ENCODE measurements at regions not wholly inside any gene's neighbourhood (a gene's known extent, or its start where the extent isn't known, plus 50 kb on each side); places are given as distances from the start of the nearest gene placed in this dataset.

- Mint-ChIP-seq H3K27me3 (ENCODE audit: low read depth) (peaks cover 92% of the 10 kb centered on the region), H3K4me1 (peaks cover 19% of the 10 kb centered on the region), H3K27ac (ENCODE audit: unreplicated experiment) (no peak overlapping the region), H3K4me3 (peak overlapping the region; percentile 86), H3K9me3 (no peaks in the 10 kb centered on the region), H3K36me3 (ENCODE audit: low read depth) (no peaks in the 10 kb centered on the region)
- DNase-seq (ENCODE audit: low read depth, low spot score): peak; percentile 25
- TF ChIP-seq CTCF (conservative IDR thresholded peaks at IDR 0.05): no peak
Observed at GRCh38 chr10:22476601-22477321, 131.5 kb downstream of the SPAG6 start.

GRCh38 chr10:22477334-22478287 is 132.3 kb downstream of the SPAG6 start:
- no peaks in the 10 kb centered on the region for H3K9me3 Mint-ChIP-seq
- H3K4me3 Mint-ChIP-seq: peak overlapping the region; percentile 86
- no peak for TF ChIP-seq CTCF (conservative IDR thresholded peaks at IDR 0.05)
- H3K27ac Mint-ChIP-seq (ENCODE audit: unreplicated experiment): no peak overlapping the region
- peaks cover 19% of the 10 kb centered on the region for H3K4me1 Mint-ChIP-seq
- H3K36me3 Mint-ChIP-seq (ENCODE audit: low read depth): no peaks in the 10 kb centered on the region
- DNase-seq (ENCODE audit: low read depth, low spot score): peak; percentile 25
- peaks cover 89% of the 10 kb centered on the region for H3K27me3 Mint-ChIP-seq (ENCODE audit: low read depth)

GRCh38 chr10:22478555-22479334 is 133.4 kb downstream of the SPAG6 start:
- Mint-ChIP-seq H3K4me3 (peak overlapping the region; percentile 35), H3K36me3 (ENCODE audit: low read depth) (no peaks in the 10 kb centered on the region), H3K27ac (ENCODE audit: unreplicated experiment) (no peak overlapping the region)

GRCh38 chr10:22479419-22479818 is 134.1 kb downstream of the SPAG6 start:
- no peak overlapping the region for H3K27ac Mint-ChIP-seq (ENCODE audit: unreplicated experiment)
- H3K4me1 Mint-ChIP-seq: peaks cover 19% of the 10 kb centered on the region
- DNase-seq (ENCODE audit: low read depth, low spot score): no peak
- no peaks in the 10 kb centered on the region for H3K9me3 Mint-ChIP-seq
- H3K27me3 Mint-ChIP-seq (ENCODE audit: low read depth): peaks cover 77% of the 10 kb centered on the region
- TF ChIP-seq CTCF (conservative IDR thresholded peaks at IDR 0.05): no peak
- peak overlapping the region; percentile 45 for H3K4me3 Mint-ChIP-seq
- no peaks in the 10 kb centered on the region for H3K36me3 Mint-ChIP-seq (ENCODE audit: low read depth)

More at GRCh38 chr10:22478555-22479334, 133.4 kb downstream of the SPAG6 start:
- peaks cover 78% of the 10 kb centered on the region for H3K27me3 Mint-ChIP-seq (ENCODE audit: low read depth)
- peaks cover 19% of the 10 kb centered on the region for H3K4me1 Mint-ChIP-seq
- no peaks in the 10 kb centered on the region for H3K9me3 Mint-ChIP-seq
- DNase-seq (ENCODE audit: low read depth, low spot score): no peak
- TF ChIP-seq CTCF (conservative IDR thresholded peaks at IDR 0.05): no peak

GRCh38 chr10:22481106-22481505 is 135.8 kb downstream of the SPAG6 start:
- no peak for TF ChIP-seq CTCF (conservative IDR thresholded peaks at IDR 0.05)
- Mint-ChIP-seq H3K4me3 (no peak overlapping the region), H3K27me3 (ENCODE audit: low read depth) (peaks cover 63% of the 10 kb centered on the region), H3K9me3 (no peaks in the 10 kb centered on the region), H3K36me3 (ENCODE audit: low read depth) (no peaks in the 10 kb centered on the region), H3K27ac (ENCODE audit: unreplicated experiment) (no peak overlapping the region), H3K4me1 (peaks cover 8% of the 10 kb centered on the region)
- no peak for DNase-seq (ENCODE audit: low read depth, low spot score)

Measured in neural crest cell (in vitro differentiated cells).